ENCODE measurements at regions not wholly inside any gene's neighbourhood (a gene's known extent, or its start where the extent isn't known, plus 50 kb on each side); places are given as distances from the start of the nearest gene placed in this dataset.

DNA sequence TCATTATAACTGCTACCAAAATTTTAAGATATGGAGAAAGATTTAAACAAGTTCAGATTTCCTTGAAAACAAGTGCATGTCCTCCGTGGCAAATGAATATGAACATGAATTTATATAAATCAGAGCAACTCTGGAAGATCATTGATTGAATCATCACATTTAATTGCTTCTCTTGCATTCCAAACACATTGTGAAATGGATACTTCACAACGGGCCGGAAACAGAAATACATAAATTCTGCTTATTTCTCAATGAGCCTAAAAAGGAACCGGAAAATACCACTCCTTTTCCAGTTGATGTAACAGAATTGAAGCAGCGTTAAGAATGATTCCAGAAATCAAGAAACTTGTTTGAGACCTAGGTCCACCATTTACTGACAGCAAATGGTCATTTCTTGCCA, 134.6 kb upstream of the BTN3A2 start:
- no peak overlapping the region for H3K4me3 ChIP-seq (ENCODE audit: low read depth, low read length)
- TF ChIP-seq, protein P1, sequence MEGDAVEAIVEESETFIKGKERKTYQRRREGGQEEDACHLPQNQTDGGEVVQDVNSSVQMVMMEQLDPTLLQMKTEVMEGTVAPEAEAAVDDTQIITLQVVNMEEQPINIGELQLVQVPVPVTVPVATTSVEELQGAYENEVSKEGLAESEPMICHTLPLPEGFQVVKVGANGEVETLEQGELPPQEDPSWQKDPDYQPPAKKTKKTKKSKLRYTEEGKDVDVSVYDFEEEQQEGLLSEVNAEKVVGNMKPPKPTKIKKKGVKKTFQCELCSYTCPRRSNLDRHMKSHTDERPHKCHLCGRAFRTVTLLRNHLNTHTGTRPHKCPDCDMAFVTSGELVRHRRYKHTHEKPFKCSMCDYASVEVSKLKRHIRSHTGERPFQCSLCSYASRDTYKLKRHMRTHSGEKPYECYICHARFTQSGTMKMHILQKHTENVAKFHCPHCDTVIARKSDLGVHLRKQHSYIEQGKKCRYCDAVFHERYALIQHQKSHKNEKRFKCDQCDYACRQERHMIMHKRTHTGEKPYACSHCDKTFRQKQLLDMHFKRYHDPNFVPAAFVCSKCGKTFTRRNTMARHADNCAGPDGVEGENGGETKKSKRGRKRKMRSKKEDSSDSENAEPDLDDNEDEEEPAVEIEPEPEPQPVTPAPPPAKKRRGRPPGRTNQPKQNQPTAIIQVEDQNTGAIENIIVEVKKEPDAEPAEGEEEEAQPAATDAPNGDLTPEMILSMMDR (IDR thresholded peaks at IDR 0.05; ENCODE audit: insufficient read depth, low read depth, low read length) = no peak
- peak; percentile 53 for DNase-seq (ENCODE audit: low read depth)

DNA sequence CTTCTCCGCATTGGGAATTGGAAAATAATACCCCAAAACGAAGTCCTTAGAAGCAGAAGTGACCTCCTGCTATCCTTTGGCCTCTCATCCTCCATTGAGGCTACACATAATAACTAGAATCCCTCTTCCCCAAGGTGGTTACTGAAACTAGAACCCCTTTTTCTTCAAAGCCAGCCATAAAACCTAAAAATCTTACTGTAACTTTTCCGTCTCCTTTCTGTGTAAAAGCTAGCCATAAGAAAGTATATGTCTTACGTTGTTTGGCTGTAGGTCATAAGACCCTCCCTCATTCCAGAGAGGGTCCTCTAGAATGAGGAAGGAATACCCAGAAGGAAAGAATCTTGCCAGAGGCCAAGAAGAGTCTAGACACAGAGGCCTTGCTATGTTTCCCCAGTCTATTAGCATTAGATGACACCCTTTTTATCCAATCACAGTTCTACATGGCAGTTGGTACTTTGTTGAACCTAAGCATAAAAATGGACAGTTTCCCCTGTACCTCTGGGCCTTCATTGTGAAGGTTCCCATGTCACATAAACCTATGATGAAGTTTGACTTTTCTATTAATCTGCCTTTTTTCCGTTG, 133.9 kb upstream of the BTN3A2 start:
- TF ChIP-seq, protein P1 (IDR thresholded peaks at IDR 0.05; ENCODE audit: insufficient read depth, low read depth, low read length) = no peak
- no peak overlapping the region for H3K4me3 ChIP-seq (ENCODE audit: low read depth, low read length)
- DNase-seq (ENCODE audit: low read depth) = no peak

DNA sequence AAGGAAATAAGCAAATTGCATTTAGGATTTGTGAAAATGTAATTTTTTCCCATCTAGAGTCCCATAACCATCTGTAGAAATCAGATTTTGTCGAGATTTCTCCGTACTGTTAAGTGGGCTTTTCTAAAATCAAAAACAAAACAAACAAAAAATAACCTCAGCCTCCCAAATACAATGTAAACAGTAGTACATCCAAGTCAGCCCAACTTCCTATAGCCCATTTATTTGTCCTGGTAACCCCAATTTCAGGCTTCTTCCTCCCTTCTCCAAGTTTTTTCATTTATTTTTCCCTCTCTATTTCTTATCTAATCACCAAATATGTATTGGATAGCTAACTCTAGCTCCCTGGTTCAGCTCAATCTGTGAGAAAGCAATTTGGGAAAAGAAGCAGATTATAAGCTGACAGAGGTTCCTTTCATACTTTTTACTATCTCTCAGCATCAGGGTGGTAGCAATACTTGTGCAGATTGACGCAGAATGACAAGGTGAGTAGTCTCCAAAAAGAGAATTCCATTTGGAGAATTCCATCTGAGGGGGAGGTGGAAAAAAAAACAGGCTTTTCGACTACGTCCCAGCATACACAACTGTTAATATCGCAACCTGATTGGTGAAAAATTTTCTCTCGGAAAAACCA, 132.6 kb upstream of the BTN3A2 start:
- no peak for DNase-seq (ENCODE audit: low read depth)
- H3K4me3 ChIP-seq (ENCODE audit: low read depth, low read length) = peak overlapping the region; percentile 61
- TF ChIP-seq, protein P1 (IDR thresholded peaks at IDR 0.05; ENCODE audit: insufficient read depth, low read depth, low read length) = no peak

DNA sequence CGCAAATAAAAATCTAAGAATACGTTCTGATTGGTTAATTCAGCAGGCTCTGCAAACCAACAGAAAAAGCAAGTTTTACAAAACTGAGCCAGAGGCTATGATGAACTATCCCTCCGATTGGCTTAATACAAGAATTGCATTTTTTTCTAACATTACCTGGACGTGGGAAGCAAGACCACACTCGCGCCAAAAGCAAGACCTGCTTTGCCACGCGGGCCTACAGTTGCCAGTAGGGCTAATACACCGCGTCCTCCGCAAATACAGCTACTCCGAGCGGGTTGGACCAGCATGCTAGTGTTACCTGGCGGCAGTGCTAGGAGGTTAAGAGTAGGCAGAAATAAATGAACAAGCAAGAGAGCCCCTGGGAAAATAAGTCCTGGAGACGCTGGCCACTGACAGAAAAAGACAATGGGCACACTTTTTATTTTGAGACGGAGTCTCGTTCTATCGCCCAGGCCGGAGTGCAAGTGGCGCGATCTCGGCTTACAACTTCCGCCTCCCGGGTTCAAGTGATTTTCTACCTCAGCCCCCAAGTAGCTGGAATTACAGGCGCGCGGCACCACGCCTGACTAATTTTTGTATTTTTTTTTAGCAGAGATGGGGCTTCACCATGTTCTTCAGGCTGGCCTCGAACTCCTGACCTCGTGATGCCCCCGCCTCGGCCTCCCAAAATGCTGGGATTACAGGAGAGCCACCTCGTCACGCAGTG, 131.9 kb upstream of the BTN3A2 start:
- DNase-seq (ENCODE audit: low read depth) = peak; percentile 64
- H3K4me3 ChIP-seq (ENCODE audit: low read depth, low read length) = peak overlapping the region; percentile 61
- TF ChIP-seq, protein P1 (IDR thresholded peaks at IDR 0.05; ENCODE audit: insufficient read depth, low read depth, low read length) = no peak

DNA sequence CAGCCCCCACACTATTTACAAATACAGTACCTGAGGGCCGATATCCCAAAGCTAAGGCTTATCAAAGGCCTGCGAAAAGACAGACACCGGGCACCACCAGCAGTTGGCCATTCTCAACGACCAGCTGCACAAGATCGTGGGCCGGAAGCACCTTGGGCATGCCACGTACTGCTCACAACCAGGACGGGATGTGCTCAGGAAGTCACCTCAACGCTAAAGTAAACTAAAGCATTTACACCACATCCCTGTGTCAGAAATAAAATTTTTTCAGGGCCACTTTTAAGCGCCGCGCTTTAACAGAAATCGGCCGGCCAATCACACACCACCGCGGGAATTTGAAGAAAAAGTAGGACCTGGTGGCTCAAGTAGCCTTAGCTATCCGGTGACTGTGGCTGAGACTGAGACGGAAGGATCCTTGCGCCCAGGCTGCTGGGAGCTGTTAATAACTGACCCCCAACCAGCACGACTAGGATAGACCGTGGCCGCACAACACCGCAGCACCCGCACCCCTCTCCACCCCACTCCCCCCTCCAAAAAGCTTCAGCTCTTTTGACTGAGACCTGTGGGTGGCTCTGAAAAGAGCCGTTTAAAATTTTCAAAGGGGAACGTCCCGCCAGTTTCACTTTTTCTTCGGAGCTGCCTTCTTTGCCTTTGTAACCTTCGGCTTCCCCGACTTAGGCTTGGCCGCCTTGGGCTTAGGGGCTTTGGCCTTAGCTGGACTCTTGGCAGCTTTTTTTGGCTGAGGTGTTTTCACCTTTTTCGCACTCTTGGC, 131.2 kb upstream of the BTN3A2 start:
- peak; percentile 70 for DNase-seq (ENCODE audit: low read depth)
- TF ChIP-seq, protein P1 (IDR thresholded peaks at IDR 0.05; ENCODE audit: insufficient read depth, low read depth, low read length) = no peak
- peak overlapping the region; percentile 61 for H3K4me3 ChIP-seq (ENCODE audit: low read depth, low read length)

DNA sequence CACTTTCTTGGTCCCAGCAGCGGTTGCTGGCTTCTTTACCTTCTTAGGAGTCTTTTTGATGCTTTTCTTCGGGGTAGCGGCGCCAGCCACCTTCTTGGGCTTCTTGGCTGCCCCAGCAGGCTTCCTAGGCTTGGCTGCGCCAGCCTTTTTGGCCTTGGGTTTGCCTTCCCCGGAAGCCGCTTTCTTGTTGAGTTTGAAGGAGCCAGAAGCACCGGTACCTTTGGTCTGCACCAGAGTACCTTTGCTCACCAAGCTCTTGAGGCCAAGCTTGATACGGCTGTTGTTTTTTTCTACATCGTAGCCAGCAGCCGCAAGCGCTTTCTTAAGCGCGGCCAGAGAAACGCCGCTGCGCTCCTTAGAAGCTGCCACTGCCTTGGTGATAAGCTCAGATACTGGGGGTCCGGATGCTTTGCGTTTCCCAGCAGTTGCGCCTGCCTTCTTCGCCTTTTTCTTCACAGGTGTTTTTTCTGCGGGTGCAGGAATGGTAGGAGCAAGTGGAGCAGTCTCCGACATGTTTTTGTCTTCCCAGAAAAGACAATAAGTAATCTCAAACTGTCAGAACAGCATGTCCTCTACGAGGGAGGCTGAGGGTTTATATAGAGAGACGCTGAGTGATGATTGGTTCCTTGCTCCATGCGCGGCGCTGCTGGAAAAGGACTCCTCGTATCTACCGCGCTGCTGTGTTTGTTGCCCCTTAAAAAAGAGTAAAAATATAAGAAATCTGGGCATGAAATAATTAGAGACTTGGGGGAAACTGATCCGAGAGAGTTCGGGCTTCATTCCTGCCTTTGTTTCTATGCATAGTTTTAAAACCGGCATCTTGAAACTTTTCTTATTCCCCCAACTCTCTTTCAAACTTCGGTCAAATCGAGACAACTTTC, 130.3 kb upstream of the BTN3A2 start:
- peak overlapping the region; percentile 61 for H3K4me3 ChIP-seq (ENCODE audit: low read depth, low read length)
- DNase-seq (ENCODE audit: low read depth) = peak; percentile 87
- TF ChIP-seq, protein P1 (IDR thresholded peaks at IDR 0.05; ENCODE audit: insufficient read depth, low read depth, low read length) = no peak
